ENCODE measurements at regions not wholly inside any gene's neighbourhood (a gene's known extent, or its start where the extent isn't known, plus 50 kb on each side); places are given as distances from the start of the nearest gene placed in this dataset.

- TF ChIP-seq CTCF (IDR thresholded peaks at IDR 0.05) (no peak), POLR2A (IDR thresholded peaks at IDR 0.05) (no peak), POLR2AphosphoS5 (IDR thresholded peaks at IDR 0.05) (no peak)
These were observed 555.8 kb upstream of the TLE4 start for GRCh38 chr9:79015951-79016350.

All from stomach (tissue), 4 donors.